Kidney capillary endothelial cell (primary cell): ENCODE measurements at regions not wholly inside any gene's neighbourhood (a gene's known extent, or its start where the extent isn't known, plus 50 kb on each side); places are given as distances from the start of the nearest gene placed in this dataset.
A peak's percentile ranks its signal among the peaks of the same experiment; 100 is the strongest.
"Not testable (repeated sequence)": the region's sequence is repeated elsewhere in the genome, so short reads cannot be mapped to it uniquely, and the experiment has no call there.

Source experiments
- DNase-seq: peaks from one replicate; pipeline ENCODE4 v3.0.0-alpha.2; 2018; ENCODE audit warnings: low spot score

DNA sequence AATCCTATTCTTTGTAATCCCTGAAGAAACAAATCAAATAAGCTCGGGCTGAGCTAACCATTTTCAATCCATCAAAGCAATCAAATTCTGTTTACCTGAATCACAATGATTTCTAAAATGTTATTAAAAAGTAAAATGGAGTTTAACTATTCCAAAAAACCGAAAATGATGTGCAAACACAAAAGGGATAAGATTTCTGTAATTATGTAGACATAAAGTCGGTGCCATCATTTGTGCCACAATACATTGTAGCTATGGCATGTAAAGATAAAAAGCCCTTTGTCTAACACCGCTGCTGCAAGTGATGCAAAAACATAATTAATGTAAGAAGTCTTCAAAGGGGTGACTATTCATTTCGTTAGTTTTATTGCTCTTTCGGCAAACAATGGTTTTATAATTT lies 125.1 kb upstream of the FAM204A start:
- DNase-seq = no peak

GRCh38 chr10:118465300-118465874 lies 123.3 kb upstream of the FAM204A start:
- DNase-seq = no peak

DNA sequence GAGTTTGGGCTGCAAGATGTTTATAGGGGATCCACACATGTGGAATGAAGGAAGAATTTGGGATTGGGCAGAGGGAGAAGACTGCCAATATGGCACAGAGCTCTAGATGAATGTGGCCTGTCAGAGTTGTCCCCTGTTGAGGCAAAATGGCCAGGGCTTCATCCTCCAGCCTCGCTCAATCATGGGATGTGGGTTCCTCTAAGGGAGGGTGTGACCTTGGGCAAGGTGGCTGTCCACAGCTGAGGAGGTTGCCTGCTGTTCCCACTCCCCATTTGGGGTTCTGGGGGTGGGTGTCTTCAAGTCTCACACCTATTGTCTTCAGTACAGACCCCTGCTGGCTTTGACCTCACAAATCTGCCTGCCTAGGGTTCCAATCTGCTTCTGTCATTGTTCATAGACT lies 121.6 kb upstream of the FAM204A start:
- DNase-seq = no peak

- DNase-seq = no peak
Measured at GRCh38 chr10:118462401-118462800, 120.3 kb upstream of the FAM204A start.

- peak; percentile 64 for DNase-seq
Measured at GRCh38 chr10:118459642-118460193, 117.6 kb upstream of the FAM204A start.

DNA sequence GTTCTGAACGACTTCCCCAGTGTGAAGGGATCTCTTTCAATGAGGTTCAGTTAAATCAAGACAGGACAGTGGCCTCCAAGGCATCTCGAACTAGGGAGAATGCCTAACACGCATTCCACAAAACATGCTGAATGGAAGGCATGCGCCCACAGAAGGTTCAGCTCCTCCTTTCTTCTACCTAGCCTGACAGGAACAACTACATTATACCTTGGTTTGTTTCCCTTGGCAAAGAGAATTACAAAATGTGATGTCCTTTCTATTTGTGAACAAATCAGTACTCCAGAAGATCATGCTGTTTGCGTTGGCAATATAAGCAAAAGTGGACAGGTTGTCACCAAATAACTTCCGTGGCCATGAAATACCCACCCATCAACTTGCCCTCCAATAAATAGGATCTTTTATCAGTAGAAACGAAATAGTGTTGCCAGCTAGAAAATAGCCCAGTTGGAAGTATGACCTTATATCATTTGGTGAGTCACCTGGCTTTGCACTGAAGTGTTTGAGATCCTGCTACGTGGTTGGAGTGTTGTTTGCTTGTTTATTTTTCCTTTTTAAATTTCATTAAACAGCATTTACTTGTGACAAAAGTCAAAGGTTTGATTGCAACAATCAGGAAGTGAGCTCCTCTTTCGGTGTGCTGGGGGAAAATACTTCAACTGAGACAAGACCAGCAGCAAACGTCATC lies 117.0 kb upstream of the FAM204A start:
- DNase-seq = no peak

DNA sequence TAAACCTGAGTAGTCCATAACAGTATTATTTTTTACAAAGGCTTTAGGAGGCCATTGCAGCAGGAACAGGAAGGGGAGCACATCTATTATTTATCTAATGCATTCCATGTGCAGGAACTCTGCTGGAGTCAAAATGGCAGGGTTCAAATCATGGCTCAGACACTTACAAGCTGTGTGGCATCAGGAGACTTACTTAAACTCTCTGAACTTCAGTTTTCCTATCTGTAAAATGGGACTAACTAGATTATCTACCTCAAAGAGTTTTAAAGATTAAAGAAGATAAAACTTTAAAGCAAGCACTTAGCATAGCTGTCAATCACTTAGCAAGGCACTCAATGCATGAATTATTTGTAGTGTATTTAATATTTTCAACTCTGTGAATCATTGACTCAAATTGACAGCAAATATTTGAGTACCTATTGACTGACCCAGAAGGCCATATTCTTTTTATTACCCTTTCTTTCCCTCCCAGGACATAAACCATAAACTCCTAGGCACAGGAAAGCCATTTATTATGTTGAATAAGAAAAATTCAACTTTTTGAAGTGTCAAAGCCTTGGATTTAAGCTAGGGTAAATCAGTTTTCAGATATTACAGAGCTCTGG lies 115.8 kb upstream of the FAM204A start:
- DNase-seq = no peak

GRCh38 chr10:118455181-118455695 lies 113.1 kb upstream of the FAM204A start:
- DNase-seq = no peak

GRCh38 chr10:118454211-118454610 lies 112.1 kb upstream of the FAM204A start:
- no peak for DNase-seq

- no peak for DNase-seq
Measured at GRCh38 chr10:118452098-118452497, 110.0 kb upstream of the FAM204A start.

GRCh38 chr10:118449521-118449920 lies 107.4 kb upstream of the FAM204A start:
- DNase-seq = no peak

GRCh38 chr10:118448744-118449143 lies 106.6 kb upstream of the FAM204A start:
- no peak for DNase-seq

DNA sequence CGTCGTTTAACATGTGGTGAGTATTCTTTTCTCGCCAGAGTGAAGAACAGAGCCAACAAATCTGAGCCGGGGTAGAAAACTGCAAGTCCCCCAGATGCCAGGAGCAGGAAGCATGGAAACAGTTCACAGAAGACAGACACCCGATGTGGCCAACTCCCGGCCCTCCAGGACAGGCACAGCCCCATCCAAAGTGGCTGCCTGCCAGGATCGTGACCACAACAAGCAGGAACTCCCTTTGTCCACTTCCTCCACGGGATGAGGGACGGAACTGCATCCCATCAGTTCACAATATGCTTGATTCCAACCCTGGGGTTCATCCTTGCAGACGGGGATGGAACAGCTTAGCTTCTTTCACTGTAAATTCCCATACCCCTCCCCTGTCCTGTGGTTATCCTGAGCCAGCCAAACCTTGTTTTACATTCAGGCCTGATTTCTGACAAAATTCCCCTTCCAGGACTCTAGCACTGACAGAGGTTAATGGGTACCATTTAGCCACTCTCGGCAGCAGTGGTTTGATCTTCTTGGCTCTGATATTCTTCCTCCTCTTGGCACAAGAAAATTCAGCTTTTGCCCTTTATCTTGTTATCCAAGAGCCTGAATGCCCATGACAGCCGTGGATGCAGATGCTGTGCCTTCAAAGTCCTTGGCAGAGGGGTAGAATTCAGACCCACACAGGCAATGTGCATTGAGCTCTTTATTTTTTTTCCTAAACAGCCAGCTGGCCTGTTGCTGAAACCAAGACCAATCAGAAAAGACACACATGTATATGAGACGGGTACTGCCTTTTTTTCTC lies 105.5 kb upstream of the FAM204A start:
- no peak for DNase-seq

GRCh38 chr10:118445535-118445934 lies 103.4 kb upstream of the FAM204A start:
- DNase-seq = no peak

DNA sequence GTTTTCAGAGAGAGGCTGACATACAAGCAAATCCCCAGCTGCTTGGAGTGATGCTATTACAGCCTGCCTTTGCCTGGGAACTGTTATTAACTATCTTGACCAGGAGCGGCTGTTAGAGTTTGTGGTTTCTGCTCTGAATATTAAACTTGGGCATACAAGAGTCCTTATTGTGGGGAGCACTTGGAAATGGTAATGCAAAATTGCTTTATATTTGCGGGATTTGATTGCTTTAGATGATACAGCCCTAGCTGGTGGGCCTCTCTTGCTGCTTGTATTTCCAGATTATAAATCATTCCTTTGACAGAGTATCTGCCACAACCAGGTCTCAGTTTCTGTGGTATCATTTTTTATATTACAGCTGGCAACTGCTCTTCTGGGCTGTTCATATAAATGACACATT lies 101.9 kb upstream of the FAM204A start:
- no peak for DNase-seq

DNA sequence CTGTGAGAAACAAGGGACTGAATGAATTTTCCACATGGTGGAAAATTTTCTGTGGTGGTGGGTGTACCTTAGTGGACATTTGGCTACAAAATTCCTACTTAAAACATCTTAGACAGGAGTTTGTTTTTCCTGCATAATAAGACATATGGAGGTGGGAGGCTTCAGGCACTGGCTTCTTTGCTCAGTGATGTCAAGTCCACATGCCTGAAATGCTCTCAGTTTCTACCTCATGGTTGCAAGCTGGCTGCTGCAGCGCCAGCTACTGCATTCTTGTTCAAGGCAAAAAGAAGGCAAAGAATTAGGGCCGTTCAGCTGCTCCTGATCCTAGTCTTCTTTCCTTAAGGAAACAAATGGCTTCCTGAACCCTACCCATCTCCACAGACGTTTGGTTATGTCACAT lies 99.9 kb upstream of the FAM204A start:
- DNase-seq = no peak

DNA sequence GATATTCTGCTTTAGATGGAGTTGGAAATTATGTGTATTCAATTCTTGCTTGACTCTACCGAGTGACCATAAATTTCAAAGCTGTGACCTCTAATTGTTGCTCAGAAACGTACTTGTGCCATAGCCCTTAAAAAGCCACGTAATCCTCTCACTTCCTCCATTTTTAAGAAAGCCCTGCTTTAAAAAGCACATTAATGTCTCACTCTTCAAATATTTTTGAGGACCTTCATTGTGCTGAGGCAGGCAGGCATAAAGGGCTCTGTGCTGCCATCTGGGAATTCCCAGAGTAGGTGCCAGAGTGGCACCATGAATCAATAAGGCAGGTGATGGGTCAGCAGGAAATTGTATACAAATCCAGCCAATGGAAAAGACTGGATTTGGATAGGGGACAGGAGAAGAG lies 97.7 kb upstream of the FAM204A start:
- DNase-seq = no peak

DNA sequence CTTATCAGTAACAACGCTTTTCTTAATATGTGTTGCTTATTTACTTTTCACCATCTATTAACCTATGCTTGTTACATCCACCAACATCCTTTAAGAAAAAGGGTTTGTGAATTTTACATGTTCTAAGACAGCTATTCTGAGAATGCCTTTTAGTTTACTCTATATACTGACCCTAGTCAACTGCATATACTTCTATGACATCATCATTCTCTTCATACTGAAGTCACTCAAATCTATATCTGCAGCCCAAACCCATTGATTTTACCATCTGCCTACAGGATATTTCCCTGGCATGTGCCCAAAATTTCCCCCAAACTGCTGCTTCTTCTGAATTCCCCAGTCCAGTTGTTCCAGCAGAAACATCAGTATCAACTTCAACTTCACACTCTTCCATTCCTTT lies 94.6 kb upstream of the FAM204A start:
- no peak for DNase-seq

- no peak for DNase-seq
Measured at GRCh38 chr10:118430190-118430589, 88.1 kb upstream of the FAM204A start.

GRCh38 chr10:118423800-118424442 lies 81.8 kb upstream of the FAM204A start:
- DNase-seq = peak; percentile 73

DNA sequence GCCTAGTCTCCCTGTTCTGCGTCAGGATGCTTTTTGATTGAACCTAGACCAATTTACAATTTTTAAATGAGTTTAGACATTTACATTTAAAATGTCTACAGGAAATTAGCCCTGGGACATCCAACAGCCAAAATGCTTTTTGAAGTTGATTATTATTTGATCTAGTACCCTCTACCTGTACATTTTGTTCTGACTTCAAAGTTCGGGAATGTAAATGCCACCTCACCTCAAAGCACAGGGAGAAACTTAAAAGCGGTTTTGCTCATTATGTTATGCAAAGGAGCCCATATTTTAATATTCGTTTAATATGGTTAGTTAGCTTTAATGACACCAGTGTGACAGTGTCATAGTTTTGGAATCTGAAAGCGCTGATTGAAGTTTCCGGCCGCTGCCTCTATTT lies 80.1 kb upstream of the FAM204A start:
- DNase-seq = no peak

DNA sequence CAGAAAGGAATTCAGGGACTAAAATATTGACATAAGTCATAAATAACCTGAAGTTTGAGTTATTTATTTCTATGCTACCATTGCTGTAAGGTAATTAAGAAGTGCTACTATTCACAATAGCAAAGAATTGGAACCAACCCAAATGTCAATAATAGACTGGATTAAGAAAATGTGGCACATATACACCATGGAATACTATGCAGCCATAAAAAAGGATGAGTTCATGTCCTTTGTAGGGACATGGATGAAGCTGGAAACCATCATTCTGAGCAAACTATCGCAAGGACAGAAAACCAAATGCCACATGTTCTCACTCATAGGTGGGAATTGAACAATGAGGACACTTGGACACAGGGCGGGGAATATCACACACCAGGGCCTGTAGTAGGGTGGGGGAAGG lies 77.9 kb upstream of the FAM204A start:
- not testable (repeated sequence) for DNase-seq
